NCI-H2196 (cell line): ENCODE measurements at regions not wholly inside any gene's neighbourhood (a gene's known extent, or its start where the extent isn't known, plus 50 kb on each side); places are given as distances from the start of the nearest gene placed in this dataset.

Experiments used
- DNase-seq: peaks from one replicate; lab custom pipeline; 2025; ENCODE audit not compliant: unreplicated experiment; lab: John Stamatoyannopoulos, UW

DNA sequence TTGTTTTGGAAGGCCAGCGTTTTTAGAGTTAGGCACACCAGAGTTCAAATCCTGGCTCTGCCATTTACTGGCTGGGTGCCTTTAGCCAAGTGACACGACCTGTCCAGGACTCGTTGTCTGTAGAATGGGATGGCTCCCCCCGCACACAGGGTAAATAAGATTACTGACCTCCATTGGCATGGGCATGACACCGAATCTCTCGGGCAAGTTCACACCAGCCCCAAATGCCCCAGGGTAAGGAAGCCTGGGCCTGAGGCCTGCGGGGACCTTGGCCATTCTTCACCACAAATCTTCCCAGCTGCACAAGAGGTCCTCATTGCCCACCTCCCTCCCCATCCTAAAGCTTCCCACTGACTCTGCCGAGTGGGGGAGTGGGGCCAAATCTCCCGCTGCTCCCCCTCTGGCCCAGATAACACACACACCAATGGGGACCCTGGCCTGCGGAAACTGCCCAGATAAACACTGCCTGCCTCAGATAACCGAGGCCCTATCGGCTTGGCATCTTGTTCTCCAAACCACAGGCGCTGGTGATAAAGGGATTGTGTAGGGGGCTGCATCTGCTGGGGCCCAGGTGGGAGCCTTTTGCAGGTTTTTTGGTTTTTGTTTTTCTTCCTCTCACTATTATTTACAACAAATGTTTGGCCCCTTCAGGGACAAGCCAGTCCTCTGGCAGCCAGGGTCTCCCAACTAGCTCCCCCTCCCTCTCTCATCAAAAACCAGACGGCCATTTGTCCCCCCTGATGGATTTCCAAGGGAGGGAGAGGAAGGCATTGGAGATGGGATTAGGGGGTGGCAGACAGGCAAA lies 75.0 kb upstream of the LHX1 start:
- DNase-seq: no peak

DNA sequence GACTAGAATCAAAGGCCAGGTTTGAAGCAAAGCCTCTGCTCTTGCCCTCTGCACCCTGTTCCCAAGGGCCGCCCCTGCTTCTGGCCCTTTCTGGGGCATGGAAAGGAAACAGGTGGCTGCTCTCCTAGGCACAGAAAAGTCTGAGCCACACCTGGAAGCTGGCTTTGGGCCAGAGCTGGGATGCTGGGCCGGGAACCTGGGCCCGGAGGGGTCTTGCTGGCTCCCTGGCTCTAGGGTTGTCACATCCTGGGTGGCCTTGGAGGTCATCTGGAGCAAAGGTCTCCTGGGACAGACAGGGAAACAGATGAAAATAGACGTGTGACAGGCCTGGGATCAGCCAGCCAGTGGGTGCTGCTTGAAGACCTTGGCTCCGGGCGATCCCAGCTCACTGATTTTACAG lies 74.1 kb upstream of the LHX1 start:
- no peak for DNase-seq

DNA sequence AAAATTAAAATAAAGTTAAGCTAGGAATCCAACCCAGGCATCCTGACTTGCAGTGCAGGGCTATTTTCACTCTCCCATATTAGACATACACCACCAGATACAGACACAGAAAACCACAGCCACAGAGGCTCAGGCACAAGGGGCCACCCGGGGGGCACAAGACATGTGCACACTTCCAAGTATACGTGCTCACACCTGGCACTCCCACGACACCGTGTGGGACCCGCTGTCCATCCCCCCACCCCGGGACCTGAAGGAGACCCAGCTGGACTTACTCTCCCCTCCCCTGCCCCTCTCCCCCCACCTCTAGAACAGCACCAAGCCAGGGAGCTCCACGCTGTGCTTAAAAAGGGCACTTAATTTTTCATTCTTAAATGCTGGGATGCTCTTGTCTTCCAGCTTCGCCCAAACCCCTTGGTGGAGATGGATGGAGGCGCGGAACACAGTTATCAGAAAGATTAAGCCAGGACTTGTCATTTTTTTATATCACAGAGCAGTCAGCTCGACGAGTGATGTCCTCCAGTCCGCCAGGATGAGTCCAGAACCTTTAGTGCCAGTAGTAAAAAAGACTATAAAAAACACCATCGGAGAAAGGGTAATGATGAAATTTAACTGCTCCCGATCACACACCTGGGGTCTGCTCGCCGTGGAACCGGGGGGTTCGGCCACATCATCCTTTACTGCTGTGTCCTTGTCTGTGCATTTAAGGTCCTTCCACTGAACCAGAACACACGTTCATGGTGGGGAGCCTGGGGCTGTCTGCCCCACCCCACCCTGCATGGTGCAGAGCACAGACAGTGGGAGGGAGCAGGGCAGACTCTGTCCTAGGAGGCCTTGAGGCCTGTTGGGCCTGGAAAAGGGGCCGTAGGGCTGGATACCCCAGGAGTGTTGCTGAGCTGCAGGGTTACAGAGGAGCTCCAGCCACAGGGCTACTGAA lies 73.3 kb upstream of the LHX1 start:
- DNase-seq: no peak

DNA sequence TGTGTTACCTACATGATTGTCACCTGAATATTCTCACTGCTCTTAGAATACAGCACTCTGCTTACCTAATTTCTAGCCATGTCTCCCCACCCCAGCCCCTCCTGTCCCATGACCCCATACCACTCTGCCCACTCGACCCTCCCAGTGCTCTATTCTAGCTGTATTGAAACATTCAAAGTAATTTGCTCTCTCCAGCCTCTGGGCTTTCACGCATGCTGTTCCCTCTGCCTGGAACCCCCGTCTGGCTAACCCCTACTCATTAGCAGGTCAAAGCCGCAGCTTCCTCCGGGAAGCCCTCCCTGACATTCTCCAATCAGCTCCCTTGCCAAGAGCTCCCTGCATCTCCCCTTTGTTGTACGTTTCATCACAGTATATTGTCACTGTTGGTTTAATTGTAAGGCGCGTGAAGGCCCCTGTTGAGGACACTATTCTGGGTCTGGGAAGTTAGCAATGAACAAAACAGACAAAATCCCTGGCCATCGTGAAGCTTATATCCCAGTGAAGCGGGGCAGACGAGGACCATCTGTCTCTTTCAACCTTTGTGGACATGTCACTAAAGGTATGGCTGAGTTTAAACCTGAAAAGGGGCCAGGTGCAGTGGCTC lies 72.3 kb upstream of the LHX1 start:
- DNase-seq: no peak

DNA sequence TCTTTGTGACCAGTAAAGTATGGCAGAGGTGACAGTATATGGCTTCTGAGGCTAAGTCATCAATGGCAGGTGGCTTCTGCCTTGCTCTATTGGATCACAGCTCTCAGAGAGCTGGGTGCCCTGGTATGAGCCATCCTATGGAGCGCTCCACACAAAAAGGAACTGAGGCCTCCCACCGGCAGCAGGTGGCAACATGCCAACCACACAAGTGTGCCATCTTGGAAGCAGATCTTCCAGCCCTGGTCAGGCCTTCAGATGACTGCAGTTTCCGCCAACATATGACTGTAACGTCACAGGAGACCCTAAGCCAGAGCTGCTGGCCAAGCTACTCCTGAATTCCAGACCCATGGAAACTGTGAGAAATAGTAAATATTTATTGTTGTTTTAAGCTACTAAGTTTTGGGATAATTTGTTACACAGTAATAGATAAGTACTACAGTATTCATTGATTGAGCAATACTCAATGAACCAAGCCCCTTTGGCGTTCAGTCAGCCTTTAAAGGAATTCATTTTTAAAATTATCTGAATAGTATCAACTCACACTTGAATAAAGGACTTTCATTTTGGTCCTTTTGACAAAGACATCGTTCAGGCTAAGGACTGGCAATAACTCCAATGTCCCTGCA lies 69.4 kb upstream of the LHX1 start:
- DNase-seq: no peak

DNA sequence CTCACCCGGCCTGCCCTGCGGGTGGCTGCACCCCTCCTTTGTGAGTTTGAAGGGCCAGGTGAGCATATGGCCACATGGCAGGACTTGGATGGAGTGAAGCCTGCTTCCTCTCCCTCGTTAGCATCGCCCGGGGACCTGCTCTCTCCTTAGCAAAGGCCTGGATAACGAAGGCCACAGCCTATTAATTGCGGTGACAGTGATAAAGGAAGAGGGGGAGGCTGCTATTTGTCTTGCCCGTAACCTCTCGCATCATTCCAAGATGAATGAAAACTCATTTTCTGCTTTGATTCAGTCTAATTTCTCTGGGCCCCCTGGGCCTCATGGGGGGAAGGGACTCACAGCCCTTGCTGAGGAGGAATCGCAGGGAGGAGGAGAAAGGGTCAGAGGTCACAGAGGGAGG lies 68.5 kb upstream of the LHX1 start:
- no peak for DNase-seq

DNA sequence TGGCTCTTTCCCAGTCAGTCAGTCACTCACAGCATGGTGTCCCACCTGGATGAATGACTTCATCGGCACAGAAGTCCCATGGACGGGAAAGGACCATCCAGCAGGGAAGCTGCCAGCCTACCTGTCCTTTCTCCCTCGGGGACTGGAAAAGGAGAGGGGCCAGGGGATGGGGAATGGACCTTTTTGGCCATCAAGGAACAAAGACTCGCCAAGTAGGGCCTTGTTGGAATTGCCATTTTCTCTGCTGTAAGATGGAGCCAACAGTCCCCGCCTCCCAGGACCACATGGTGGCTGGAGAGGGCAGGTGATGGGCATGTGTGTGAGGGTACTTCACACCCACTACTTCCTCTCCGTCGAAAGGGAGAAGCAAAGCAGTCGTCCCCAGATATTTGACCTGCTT lies 67.8 kb upstream of the LHX1 start:
- DNase-seq: no peak

DNA sequence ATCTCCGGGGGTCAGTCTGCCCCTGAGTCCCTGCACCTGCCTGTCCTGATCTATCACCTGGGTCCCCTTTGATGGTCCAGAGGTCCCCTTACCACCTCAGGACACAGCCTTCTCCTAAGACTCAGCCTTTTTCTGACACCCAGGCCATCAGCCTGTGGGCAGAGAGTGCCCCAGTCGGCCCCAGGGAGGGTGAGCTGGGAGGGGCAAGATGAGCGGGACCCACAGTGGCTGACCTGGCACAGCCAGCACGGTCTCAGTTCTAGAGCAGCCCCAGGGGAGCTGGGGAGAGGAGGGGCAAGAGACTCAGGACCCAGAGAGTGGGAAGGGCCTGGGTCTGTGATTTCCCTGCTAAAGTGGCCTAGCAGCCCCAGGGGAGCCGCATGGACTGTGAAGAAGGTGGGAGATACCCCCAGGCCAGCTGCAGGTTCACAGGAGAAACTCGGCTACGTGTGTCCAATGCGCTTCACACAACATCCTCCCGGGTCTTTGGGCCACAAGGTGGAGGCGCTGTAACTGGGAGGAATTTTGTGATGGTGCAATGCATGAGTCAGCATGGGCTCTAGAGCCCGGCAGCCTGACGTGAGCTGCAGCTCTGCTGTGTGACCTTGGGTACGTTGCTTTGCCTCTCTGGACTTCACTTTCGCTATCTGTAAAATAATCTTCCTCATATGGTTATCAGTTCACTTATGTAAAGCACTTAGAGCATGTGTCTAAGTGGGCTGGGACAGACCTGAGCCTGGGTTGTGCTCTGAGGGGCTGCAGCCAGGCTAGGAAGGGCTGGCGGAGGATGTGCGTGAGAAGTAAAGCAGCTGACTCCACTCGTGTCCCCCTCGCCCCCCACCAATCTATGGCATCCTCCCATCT lies 67.2 kb upstream of the LHX1 start:
- DNase-seq: no peak

DNA sequence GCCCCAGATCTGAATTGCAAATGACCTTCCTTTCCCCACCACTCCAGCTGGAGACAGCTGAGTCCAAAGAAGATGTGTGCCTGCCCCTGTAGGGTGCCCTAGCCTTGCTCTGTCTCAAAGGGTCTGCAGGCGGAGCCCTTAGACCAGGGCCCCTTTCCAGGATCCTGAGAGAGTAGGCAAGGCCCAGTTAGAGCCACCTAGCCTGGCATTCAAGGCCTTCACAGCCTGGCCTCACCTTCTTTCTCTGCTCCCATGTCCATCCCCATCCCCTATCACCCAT lies 66.6 kb upstream of the LHX1 start:
- DNase-seq: no peak

DNA sequence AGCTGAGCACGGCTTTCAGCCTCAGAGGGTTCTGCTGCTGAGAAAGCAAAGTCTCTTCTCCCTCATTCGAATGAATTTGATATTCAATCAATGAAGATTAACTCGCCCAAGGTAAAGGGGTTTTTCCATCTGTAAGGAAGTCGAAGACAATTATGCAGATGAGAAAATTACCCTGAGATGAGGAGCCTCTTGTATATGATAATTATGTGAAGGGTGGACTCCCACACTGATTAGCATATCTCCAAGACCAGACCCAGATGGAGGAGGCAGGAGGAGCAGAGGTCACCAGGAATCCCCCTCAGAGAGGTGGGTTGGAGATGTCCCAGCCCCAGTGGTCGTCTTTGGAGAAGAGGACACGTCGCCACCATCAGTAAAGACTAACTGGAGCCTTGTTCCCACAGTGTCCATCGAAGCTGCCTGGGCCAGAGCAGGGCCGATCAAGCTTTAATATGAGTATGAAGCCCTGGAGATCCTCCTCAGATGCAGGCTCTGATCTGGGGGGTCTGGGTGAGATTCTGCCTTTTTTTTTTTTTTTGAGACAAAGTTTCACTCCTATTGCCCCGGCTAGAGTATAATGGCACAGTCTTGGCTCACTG lies 61.5 kb upstream of the LHX1 start:
- no peak for DNase-seq

DNA sequence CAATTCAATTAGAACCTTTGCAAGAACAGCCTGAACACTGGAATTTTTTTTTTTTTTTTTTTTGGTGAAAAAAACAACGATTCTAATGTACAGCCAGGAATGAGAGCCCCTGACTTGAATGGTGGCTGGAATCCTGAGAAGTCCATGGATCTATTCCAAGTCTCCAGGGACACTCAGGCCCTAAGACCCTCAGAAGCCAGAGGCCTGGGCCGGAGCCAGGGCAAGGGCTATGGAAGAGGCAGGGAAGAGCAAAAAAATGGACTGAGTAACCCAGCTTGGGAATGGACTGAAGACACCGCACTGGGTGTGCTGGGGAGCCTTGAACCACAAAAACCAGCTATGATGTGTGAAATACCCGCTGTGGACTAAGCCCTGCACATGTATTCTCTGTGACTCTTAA lies 60.3 kb upstream of the LHX1 start:
- DNase-seq: no peak

DNA sequence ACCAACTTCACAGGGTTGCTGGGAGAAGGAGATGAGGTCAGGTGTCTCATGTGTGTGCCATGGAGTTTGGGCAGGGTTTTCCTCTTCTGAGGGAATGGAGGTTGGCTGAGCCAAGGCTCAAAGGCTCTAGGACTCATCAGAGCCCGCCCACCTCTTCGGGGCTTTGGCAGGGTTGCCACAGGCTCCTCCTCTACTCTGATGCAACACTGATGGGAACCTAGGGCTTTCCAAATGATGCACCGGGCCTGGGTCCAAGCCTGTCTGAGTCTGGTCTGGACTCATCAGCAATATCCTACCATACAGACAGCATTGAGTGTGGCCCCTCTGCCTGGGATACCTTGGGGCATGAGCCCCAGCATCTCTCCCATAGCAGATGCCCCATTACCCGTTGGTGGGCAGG lies 59.5 kb upstream of the LHX1 start:
- no peak for DNase-seq

DNA sequence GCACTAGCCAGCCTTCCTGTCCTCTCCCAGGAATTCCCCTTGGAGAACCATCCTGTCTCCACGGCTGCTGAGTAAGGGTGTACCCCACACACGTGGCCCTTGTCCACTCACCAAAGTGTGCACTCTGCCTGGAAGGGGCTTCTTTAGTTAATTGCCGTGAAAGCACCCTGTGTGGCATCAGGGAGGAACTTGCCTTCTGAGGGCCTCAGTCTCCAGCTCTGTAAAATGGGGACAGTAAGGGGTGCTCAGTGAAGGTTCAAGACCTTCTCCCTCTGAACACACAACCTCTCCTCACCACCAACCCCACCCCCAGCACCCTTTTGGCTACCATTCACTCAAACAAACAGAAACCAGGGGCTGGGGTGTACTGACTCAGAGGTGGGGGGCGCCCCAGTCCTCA lies 59.1 kb upstream of the LHX1 start:
- no peak for DNase-seq

DNA sequence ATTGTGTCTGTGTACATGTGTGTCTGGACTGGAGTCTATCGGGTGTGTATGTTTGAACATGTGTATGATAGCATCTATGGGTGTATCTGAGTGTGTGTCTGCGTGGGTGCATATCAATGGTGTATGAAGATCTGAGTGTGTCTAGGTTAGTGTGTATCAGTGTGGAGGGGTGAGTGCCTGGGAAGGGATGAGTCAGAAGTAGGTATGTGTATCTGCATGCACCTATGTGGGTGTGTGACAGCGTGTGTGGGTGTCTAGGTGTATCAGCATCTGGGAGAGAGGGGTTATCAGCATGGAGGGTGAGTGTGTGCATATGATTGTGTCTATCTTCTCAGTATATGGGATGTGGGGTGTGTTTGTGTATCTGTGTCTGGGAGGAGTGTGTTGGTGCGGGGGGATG lies 58.2 kb upstream of the LHX1 start:
- DNase-seq: no peak

DNA sequence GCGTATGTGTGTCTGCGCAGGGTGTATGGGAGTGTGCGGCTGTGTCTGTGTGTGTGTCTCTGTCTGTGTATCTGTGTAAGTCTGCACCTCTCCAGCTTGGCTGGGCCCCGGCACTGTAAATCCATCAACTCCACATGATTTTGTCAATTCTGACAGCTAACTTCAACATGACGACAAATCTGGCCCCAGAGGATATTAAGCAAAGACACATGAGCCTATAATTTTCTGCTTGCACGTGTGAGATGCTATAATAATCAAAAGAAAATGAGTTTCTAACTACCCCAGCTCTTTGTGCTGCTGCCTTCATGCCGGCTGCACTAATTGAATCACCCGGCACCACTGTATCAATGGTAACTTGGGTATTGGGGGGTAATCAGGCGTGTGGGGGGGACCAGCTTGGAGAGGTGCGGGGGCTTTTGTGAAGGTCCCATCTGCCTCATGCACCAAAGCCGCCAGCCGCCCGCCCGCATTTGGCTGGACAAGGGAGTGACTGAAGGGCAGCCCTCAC lies 57.6 kb upstream of the LHX1 start:
- DNase-seq: no peak

DNA sequence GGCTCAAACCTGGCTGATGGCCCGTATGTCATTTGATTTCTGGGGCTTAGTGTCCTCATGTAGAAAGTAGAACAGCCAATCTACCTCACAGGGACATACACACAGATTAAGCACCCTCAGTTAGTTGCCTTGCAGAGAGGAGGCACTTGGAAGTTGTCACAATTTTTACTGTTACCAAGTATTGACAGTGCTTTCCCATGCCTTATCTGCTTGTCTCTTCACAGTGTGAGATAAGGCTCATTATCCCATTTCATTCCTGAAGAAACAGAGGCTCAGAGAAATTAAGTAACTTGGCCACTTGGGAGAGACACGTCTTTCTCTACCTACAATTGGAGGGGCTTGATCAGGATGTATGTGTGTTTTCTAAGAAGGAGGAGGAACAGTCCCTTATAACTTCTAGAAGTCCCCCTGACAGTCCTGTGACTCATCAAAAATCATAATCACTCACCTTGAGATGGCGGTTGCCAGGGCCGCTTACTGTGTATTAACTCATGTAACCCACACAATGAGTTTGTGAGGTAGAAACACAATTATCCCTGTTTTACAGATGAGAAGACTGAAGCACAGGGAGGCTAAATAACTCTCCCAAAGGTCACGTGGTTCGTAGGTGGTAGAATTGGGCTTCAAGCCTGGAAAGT lies 56.9 kb upstream of the LHX1 start:
- no peak for DNase-seq

DNA sequence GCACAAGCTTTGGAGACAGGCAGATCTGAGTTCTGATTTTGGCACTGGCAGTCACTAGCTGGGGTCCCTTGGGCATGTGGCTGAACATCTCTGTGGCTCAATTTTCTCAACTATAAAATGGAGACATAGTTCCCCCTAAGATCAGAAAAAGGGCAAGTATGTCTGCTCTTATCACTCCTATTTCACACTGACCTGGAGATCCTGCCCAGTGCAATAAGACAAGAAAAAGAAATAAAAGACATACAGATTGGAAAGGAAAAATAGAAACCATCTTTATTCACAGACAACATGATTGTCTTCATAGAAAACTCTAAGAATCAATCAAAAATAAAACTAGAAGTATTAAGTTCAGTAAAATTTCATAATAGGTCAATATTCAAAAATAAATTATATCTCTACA lies 56.0 kb upstream of the LHX1 start:
- no peak for DNase-seq

DNA sequence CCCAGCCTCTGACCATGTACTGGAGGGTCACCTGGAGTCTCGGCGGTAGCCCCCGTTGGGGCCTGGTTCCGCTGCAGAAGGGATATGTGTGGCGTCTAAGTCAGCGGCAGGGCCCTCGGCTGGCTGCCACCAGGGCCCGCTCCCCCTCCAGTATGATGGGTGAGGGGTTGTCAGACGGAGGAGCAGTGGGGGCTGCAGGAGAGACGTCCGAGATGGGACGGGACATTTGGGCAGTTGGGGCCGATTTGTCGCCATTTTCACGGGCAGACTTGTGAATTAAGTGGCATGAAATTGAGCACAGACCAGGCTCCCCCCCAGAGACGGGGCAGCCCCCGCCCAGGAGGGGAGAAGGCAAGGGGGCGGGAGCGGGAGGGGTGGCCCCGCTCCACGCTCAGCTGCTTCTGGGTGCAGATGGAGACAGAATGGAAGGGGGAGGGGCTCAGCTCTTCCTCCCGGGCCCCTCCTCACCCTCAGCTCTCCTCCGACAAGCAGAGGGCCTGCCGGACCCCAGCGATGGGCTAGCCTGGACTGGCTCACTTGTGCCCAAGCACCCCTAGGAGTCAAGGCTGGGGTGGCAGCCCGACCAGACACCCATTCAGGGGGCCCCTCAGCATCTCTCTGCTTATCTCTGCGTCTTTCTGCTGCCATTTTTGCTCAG lies 52.7 kb upstream of the LHX1 start:
- no peak for DNase-seq

DNA sequence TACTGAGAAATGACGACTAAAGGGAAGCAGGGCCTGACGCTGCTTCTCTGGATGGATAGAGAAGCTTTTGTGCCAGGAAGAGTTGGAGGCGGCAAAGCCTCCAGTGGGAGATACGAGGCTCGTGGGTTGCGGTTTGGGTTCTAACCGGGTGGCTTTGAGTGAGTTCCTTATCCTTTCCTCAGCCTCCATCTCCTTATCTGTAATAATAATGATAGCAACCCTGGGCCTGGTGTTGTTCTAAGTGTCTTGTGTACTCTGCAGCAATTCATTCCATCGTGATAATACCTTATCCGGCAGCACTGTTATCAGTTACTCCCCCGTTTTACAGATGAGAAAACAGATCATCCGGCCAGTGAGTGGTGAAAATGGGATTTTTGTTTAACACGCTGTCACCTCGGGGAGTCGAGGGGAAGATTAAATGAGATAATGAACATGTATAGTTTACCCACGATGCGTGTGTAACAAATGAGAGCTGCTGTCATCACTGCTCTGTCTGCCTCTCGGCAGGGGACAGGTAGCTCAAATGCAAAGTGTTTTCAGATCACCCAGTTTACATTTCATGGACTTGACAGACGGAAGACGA lies 52.0 kb upstream of the LHX1 start:
- DNase-seq: no peak
